GM19023 (cell line): ENCODE measurements at regions not wholly inside any gene's neighbourhood (a gene's known extent, or its start where the extent isn't known, plus 50 kb on each side); places are given as distances from the start of the nearest gene placed in this dataset.

Source experiments
- ATAC-seq: cut with Tn5 transposase; IDR thresholded peaks from one replicate; pipeline ENCODE4 v1.9.1; 2021; ENCODE audit warnings: mild to moderate bottlenecking, moderate library complexity; ENCODE audit not compliant: unreplicated experiment

DNA sequence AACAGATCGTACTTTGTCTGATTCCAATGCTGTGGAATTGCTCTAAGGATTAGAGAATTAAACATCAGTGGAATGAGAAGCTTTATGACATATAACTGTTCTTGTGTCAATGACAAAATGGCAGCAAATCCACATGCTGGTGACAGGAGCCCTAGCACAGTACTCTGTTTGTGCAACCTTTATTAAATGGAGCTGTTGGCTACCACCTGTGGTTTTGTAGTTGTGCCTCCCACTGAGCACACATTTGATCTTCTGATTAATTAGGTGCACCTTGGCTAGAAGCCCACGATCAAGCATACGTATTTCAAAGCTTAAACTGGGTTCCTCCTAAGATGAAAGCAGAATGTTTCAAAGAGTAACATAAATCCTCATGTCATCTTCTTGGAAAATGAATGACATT lies 394.0 kb upstream of the IGFBP7 start:
- ATAC-seq: no peak

DNA sequence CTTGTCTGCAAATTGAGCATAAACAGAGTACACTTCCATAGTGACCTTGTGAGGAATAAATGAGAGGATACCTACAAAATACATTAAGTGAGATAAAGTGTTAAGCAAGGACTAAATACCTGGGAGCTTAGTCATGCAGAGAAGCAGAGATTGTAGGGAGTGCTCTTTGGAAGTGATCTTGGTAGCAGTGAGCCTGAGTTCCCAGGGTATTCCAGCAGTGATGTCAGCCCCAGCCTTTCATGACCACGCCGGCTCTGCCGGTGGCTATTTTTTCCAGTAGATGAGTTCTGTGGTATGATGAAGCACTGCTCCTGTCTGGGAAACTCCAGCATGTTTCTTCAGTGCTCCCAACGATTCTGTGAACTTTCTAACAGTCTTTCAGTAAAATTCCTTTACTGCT lies 391.5 kb upstream of the IGFBP7 start:
- ATAC-seq: no peak

DNA sequence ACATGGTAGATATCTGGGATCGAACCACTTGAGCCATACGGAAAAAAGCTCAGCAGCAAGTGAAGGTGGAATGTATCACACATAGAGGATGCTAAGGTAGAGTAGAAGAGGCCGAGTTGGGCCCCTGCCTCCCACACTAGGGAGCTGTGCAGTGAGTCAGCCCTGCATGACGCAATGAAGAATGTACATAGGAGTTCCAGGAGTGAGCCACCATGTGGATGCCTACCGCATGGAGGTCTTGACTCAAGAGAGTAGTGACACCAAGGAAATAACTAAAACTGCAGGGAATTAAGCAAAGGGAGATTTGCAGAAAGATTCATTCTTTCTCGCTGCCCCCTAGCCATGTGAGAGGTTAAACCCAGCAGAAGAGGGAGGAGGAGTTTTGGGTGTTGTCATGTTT lies 389.6 kb upstream of the IGFBP7 start:
- ATAC-seq: no peak

DNA sequence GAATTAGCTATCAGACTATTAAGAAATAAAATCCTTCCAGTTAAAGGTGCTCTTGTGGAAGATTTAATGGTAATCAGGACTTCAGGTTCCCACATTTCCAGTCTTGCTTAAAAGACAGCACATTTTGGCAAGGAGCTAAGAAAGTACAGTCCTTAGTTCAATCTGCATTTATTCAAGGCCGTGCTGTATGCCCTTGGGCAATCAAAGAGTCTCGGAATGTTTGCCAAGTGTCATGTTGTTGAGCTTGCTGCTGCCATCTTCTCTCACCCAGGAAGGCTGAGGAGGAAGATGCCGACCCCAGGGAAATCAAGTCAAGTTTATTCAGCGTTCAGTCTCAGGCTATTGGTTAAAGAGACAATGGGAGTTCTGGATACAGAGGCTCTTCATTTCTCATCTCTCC lies 388.1 kb upstream of the IGFBP7 start:
- ATAC-seq: no peak

DNA sequence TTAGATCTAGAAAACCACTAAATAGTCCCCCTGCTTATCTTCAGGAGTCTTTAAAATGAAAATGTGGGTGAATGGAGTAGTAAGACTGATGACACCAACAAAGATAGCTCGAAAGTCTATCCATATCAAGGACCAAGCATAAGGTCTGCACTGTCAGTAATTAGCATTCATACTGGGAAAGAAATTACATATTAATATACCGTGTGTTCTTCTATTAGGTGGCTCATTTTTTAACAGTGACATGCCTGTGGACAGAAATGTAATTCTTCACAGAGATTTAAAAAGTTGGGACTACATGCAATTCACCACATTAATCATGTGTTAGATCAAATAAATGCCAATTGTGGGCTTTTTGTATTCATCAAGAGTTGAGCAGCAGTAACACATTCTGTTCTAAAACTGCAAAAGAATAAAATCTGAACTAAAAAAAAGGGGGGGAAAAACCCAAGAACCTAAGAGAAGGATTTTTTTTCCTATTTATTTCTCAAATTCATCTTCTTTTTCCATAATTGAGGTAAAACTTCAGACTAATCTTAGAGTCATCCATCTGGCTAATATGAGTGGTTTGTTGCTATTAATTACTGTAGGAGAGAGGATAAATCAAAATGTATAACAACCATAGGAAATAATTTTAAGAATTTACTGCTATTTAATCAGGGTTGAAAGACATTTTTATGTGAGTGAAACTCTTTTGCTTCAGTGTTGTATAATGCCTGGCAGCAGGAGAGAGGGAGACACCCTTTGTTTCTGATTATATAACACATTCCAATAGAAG lies 386.7 kb upstream of the IGFBP7 start:
- ATAC-seq: no peak

DNA sequence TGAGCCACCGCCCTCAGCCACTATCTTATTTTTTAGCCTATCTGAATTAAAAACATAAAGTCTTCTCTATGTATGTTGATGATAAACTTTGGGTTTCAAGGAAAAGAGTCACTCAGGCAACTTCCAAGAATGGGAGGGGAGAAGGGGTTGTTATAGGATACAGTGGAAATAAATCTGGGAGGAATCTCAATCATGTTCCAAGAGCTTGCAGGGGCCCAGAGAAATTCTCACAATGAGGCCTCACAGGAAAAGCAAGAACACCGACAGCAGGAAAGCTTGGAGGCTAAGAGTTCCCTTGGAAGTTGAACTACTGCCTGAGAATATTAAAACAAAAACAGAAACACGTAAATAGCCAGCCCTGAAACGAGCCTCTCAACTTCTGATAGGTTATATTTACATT lies 384.6 kb upstream of the IGFBP7 start:
- no peak for ATAC-seq

DNA sequence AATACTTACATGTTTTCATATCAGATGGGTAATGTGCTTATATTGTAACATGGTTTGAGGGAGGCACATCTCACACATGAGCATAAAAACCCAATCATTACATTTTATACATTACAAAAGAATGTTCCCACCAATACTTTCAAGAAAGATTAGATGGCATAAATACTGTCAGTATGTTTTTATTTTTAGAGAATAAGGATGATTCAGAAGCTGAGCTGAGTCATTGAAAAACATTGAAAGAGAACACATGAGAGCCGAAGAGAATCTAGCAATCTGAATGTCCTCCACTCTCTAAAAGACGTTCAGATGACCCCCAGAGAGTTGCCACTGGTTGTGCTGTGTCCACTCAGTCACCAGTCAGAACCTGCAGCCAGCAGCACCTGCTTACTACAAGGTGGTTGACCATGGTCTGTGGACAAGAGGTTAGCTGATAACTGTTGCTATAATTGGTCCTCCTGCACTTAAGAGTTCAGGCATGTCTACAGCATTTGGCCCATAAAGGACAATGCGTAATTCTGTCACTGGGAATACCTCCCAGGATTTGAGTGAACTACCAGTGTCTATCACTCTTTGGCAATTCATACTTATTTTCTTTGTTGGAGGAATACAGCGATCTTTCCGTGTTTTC lies 382.2 kb upstream of the IGFBP7 start:
- ATAC-seq: no peak

DNA sequence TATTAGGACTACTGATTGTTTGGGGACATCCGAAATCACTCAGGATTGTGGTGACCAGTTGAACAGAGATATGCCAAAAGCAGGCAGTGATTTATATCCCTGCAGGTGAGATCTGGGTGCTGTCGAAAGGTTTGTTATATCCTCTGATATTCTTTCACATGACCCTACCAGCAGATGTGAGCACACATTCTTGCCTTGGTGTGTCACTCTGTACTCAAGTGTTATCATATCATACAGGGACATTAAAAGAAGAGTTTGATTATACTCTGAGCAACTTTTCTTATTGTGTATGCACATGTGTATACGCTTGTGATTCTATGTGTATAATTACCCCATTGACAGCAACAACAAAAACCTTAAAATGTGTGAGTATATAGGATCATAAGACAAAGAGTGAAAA lies 381.2 kb upstream of the IGFBP7 start:
- ATAC-seq: no peak

DNA sequence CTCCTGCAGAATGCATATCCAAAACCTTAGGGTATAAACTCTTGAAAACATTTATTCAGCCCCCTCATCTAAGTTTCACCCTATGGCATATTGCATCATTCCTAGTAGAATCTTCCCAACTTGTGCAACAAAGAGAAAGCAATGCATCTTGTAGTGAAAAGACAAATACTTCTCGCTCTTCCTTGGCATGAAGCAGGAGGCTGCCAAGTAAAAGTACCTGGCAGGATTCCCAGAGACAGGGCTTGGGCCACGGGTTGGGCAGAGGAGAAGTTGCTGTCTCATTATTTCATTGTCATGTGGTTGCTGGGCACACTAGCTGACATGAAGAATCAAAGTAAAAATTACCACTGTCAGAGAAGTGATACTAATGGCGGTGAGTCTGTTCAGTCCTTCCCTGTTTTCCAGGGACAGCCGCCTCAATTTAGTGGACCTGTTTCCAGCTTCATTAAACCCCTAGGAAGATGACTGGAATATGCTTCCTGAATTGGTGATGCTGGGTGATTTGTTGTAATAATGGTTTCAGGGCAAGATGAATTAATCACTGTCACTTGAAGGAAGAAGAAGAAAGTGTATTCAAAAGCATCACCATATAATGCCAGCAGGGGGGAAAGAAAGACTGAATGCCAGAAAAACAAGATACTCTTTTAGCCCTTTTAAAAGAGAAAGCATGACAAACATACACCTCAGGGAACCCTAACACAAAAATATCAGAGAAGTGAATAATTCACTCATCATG lies 380.5 kb upstream of the IGFBP7 start:
- no peak for ATAC-seq

DNA sequence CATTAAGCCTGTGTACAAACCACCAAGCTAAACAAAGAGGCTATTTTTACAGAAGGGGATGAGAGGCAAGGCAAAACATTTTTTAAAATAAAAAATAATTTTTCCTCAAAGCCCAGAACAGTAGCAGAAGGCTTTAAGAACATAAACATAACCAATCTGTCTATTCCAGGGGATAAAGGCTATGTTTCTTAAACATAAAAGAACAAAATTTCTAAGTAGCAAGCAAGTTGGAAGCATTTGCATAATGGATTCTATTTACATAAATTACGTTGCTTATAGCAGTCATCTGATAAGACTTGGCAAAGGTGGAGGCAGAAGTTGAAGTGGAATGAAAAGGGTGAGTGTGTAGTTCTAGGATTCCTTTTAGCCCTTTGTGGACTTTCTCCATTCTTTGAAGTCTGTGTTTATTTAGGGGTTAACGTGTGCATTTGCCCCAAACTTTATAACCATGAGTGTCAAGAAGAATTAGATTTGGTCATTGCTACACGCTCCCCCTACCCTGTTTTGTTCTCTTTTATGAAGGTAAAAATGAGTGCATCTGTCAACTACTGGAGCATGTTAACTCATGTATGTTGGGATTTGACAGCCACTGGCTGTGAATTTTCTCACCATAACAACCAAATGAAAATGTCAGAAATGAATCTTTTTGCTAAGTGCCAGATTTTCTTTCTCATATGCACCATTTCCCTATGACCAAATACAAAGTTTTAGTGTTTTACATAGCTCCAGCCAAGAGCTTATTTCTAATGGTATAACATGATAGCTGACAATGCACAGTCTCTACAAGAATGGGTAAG lies 378.4 kb upstream of the IGFBP7 start:
- no peak for ATAC-seq

DNA sequence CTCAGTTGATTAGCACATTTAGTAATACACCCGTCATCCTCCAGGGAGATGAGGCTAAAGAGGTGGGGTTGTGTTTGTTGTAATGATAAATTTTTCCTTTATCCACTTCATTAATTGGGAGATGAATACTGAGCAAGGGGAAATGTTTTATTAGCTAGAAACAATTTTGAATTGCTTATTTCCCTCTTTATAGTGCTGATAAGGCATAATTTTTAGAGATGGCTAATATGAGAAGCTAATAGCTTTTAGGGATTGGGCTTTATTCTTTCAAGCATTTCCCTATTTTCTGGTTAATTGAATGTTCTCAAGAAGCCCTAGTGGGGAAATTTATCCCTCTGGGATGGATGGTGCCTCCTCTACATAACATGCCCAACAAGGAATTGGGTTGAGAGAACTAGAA lies 365.2 kb upstream of the IGFBP7 start:
- ATAC-seq: no peak

DNA sequence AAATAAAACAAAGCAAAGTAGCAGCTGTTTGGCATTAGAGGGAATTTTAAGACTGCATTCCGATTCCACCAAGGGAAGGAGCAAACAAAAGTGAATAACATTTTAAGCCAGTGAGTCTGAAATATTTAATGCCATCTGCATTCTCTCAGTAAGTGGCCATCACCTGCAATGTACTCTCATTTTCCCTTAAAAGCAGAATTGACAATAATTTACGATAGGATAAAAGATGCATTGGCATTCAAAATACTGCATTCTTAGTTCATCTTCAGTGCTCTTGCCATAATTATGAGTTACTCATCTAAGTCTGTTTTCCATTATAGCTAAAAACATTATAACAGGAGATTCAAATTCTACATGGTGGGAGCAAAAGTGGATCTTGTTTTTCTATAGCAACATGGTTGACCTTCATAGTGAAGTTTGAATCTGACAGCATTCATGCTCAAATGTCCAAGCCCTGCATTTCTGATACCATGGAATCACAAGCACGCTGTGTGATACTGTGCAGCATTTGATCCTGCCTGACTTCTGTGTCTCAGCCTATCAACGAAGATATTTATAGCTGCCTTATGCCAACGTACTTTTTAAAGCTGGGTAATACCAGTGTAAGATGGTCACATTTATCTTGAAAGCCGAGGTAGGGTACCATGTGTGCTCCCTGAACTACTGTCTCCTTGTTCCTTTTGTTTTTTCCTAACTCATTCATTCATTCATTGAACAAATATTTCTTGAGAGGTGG lies 355.3 kb upstream of the IGFBP7 start:
- no peak for ATAC-seq

DNA sequence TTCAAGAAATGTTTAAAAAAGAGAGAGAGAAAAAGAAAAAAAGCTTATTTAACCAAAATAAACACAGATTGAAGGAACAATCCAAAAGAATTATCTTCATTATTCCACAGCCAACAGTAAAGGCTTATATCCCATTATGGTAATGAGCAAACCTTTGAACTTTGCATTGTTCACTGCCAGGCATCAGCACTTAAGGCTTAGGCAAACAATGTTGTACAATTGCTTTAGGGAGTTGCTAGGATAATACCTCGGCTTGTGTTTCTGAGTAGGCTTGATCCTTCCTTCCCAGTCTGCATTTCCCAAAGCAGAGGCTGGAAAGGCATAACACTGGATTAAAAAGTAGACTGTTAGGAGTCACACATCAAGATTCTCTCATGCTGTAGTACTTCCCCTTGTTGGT lies 352.7 kb upstream of the IGFBP7 start:
- no peak for ATAC-seq

DNA sequence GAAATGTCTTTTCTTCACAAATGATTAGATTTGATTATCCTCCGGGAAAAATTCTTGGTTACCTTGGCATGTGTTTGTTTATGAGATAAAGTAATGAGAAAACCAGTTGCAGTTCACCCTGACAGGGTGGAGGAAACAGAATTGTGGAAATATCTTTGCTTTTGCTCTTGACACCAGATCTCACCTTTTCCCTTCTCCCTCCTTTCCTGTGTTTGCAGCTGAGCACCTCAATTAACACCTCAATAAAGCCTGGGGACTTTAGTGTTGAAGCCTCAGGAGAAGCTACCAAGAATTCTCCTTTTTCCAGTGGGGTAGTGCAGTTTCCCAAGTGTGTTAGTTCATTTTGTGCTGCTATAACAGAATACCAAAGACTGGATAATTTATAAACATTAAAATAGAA lies 350.8 kb upstream of the IGFBP7 start:
- ATAC-seq: no peak

DNA sequence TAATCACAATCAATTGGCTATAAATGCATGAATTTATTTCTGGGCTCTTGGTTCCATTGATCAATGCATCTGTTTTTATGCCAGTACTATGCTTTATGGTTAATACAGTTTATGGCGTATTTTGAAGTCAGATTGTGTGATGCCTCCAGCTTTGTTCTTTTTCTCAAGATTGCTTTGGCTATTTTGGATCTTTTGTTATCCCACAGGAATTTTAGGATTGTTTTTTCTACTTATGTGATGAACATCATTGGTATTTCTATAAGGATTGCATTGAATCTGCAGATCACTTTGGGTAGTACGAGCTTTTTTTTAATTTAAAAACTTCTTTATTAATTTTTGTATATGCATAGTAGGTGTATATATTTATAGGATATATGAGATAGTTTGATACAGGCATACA lies 338.7 kb upstream of the IGFBP7 start:
- no peak for ATAC-seq

DNA sequence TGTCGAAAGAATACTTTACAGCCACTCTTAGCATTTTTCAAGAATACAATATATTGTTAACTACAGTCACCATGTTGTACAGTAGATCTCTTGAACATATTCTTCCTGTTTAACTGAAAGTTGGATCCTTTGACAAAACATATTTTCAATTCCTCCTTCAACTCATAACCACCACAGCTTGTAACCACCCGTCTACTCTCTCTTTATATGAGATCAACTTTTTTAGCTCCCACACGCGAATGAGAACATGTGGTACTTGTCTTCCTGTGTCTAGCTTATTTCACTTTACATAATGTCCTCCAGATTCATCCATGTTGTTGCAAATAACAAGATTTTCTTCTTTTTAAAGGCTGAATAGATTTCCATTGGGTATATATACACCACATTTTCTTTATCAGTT lies 338.3 kb upstream of the IGFBP7 start:
- ATAC-seq: no peak

DNA sequence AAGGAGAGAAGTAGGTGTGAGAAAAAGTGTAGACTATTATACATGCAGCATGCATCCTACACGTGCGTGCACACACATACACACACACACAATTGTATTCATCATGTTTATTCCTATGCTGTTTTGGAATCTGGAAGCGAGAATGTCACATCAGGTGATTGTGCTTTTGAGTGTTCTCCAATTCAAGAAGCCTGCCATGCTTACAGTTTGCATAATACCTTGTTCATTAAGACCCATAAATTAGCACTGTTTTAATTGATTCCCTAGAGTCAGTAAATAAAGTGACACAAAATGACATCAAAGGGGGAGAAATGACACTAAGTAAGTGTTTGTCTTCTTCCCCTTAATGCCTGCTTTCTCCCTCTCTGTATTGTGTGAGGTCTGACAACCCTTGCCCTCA lies 336.1 kb upstream of the IGFBP7 start:
- ATAC-seq: no peak

DNA sequence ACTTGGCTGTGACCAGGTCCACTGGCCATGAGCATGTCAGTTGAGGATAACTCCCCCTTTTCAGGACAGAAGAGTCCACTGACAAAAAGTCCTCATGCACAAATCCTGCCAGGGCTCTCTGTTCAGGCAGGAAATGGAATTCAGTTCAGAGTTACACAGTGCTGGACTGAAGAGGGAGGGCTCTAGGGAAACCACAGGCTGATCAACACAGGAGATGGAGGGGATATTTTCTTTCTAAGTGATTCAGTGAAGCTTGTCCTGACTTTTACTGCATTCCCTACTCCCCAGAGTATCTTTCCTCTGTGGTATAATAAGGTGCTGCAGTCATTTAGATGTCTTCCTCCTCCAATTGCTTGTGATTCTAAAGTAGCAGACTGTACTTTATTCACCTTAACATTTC lies 335.5 kb upstream of the IGFBP7 start:
- no peak for ATAC-seq

DNA sequence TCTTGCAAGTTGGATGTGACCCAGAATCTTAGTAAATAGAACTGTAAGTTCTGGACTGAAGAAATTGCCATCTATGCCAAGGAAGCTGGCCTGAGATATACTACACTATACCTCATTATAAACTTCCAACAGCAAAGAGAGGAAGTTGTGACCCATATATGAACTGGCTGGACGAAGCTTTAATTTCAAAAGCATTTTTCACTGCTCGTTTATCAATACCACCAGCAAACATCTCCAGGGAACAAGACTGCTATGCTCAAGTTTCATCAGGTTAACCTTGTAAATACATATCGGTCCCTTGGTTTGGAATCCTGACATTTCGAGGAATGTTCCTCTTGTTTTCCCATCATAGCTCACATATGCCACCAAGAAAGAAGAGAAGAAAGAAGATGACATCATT lies 334.5 kb upstream of the IGFBP7 start:
- no peak for ATAC-seq

DNA sequence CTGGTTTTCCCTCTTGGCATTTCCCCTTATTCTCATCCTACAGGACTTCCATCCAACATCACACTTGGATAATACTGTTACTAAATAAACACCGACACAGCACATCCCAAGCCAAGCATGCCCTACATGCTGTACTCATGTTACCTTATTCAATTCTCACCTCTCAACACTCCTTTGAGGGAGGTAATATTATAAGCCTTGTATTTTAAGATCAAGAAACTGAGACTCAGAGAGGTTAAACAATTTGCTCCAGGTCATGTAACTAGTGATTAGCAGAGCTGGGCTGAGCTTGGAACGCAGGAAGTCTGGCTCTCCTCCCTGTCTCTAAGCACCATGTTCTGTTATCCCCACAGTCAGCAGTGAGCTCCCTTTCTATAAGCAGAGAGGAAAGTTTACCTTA lies 333.6 kb upstream of the IGFBP7 start:
- no peak for ATAC-seq

DNA sequence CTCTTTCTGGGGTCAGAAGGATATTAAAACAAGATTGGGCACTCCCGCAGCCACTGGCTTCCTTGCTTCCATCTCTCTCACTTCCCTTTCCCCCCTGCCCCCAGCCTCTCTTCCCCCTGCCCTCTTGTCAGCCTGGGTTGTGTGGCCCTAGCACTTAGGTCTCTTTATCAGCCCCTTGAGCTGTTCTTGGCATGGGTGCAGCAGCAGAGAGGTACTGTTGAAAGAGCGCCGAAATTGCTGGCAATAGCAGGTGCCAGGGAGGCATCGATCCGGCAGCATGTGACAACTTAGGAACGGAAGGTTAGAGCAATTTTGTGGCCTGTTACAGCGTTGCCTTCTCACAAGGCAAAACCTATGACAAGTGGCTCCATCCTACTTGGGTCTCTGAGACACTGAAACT lies 333.1 kb upstream of the IGFBP7 start:
- ATAC-seq: no peak
